Vagina (tissue), 2 donors: ENCODE measurements at regions not wholly inside any gene's neighbourhood (a gene's known extent, or its start where the extent isn't known, plus 50 kb on each side); places are given as distances from the start of the nearest gene placed in this dataset.

ENCODE experiments used
- DNase-seq, 2 donors: peaks; one replicate each; pipeline ENCODE4 v3.0.0-alpha.2; 2017; ENCODE audit errors: extremely low spot score in 2 of 2
- H3K27ac ChIP-seq: fragments of 200-600 bp; sonication (generic); one replicate; pipeline ENCODE4 v1.5.1; 2019
- H3K27me3 ChIP-seq: fragments of 200-600 bp; sonication (generic); one replicate; pipeline ENCODE4 v1.5.1; 2019
- H3K36me3 ChIP-seq, 2 donors: fragments of 200-600 bp; sonication (generic); one replicate each; pipeline ENCODE4 v1.5.1; 2017 to 2019
- H3K4me1 ChIP-seq: fragments of 200-600 bp; sonication (generic); one replicate; pipeline ENCODE4 v1.5.1; 2019
- H3K4me3 ChIP-seq, 2 donors: fragments of 200-600 bp; sonication (generic); 1 replicate in 1 of 2; 2 replicates in 1 of 2; pipeline ENCODE4 v1.5.1; 2016 to 2019
- H3K9me3 ChIP-seq: fragments of 200-600 bp; sonication (generic); one replicate; pipeline ENCODE4 v1.5.1; 2019
- CTCF ChIP-seq, 3 experiments: fragments of 450-650 bp in 2 of 3; fragments of 200-600 bp in 1 of 3; sonication (generic) in 1 of 3; IDR thresholded peaks; one replicate each; pipeline ENCODE4 v1.5.1; 2017 to 2019; ENCODE audit warnings: antibody characterized with exemption in 3 of 3, mild to moderate bottlenecking in 2 of 3, moderate library complexity in 2 of 3
- POLR2A ChIP-seq, 2 donors: fragments of 450-650 bp; IDR thresholded peaks; one replicate each; pipeline ENCODE4 v1.6.1; 2017; ENCODE audit warnings: antibody characterized with exemption in 2 of 2, mild to moderate bottlenecking in 2 of 2, moderate library complexity in 2 of 2
- POLR2AphosphoS5 ChIP-seq, 2 donors: sonication (generic); formaldehyde crosslinking; IDR thresholded peaks; one replicate each; pipeline ENCODE4 v1.9.0; 2017; ENCODE audit warnings: antibody characterized with exemption in 2 of 2, mild to moderate bottlenecking in 2 of 2, low read depth in 1 of 2; ENCODE audit not compliant: insufficient read depth in 1 of 2
- intact Hi-C: fragments of 100-400 bp; cut with DNase I; formaldehyde crosslinking; loops from one replicate; pipeline ENCODE4 v1.15.1; 2023

- no peaks in the 10 kb centered on the region for H3K36me3 ChIP-seq
- TF ChIP-seq POLR2AphosphoS5 (IDR thresholded peaks at IDR 0.05; ENCODE audit: insufficient read depth in 1 of 2, low read depth in 1 of 2): no peak
- TF ChIP-seq CTCF (IDR thresholded peaks at IDR 0.05): no peak
- TF ChIP-seq POLR2A (IDR thresholded peaks at IDR 0.05): no peak
Observed at GRCh38 chr17:30590081-30590733, 113.0 kb downstream of the GOSR1 start.

GRCh38 chr17:30589431-30589830 lies 112.2 kb downstream of the GOSR1 start:
- Histone ChIP-seq H3K4me1 (no peaks in the 10 kb centered on the region), H3K4me3 (no peak overlapping the region), H3K9me3 (no peaks in the 10 kb centered on the region), H3K27me3 (no peaks in the 10 kb centered on the region), H3K36me3 (no peaks in the 10 kb centered on the region), H3K27ac (no peak overlapping the region)
- TF ChIP-seq CTCF (IDR thresholded peaks at IDR 0.05) (no peak), POLR2AphosphoS5 (IDR thresholded peaks at IDR 0.05; ENCODE audit: insufficient read depth in 1 of 2, low read depth in 1 of 2) (no peak), POLR2A (IDR thresholded peaks at IDR 0.05) (no peak)
- DNase-seq: no peak
- intact Hi-C loops: no loop called here

More at GRCh38 chr17:30590081-30590733, 113.0 kb downstream of the GOSR1 start:
- H3K4me1 ChIP-seq: no peaks in the 10 kb centered on the region
- no peak overlapping the region for H3K4me3 ChIP-seq
- no peaks in the 10 kb centered on the region for H3K27me3 ChIP-seq
- H3K27ac ChIP-seq: no peak overlapping the region
- intact Hi-C loops: no loop called here
- no peak for DNase-seq
- H3K9me3 ChIP-seq: no peaks in the 10 kb centered on the region

GRCh38 chr17:30588798-30589247 lies 111.6 kb downstream of the GOSR1 start:
- Histone ChIP-seq H3K4me1 (no peaks in the 10 kb centered on the region), H3K27me3 (no peaks in the 10 kb centered on the region), H3K36me3 (no peaks in the 10 kb centered on the region), H3K9me3 (no peaks in the 10 kb centered on the region), H3K4me3 (no peak overlapping the region), H3K27ac (no peak overlapping the region)
- DNase-seq: no peak
- TF ChIP-seq CTCF (IDR thresholded peaks at IDR 0.05) (no peak), POLR2AphosphoS5 (IDR thresholded peaks at IDR 0.05; ENCODE audit: insufficient read depth in 1 of 2, low read depth in 1 of 2) (no peak), POLR2A (IDR thresholded peaks at IDR 0.05) (no peak)
- intact Hi-C loops: no loop called here

- no peaks in the 10 kb centered on the region for H3K36me3 ChIP-seq
- no peak for DNase-seq
- no peak overlapping the region for H3K27ac ChIP-seq
- H3K27me3 ChIP-seq: no peaks in the 10 kb centered on the region
- no peak for TF ChIP-seq POLR2AphosphoS5 (IDR thresholded peaks at IDR 0.05; ENCODE audit: insufficient read depth in 1 of 2, low read depth in 1 of 2)
- TF ChIP-seq POLR2A (IDR thresholded peaks at IDR 0.05): no peak
- TF ChIP-seq CTCF (IDR thresholded peaks at IDR 0.05): no peak
- H3K9me3 ChIP-seq: no peaks in the 10 kb centered on the region
- intact Hi-C loops: no loop called here
- no peak overlapping the region for H3K4me3 ChIP-seq
- H3K4me1 ChIP-seq: no peaks in the 10 kb centered on the region
Observed at GRCh38 chr17:30586818-30587595, 109.8 kb downstream of the GOSR1 start.

GRCh38 chr17:30584810-30585209 lies 107.6 kb downstream of the GOSR1 start:
- TF ChIP-seq POLR2AphosphoS5 (IDR thresholded peaks at IDR 0.05; ENCODE audit: insufficient read depth in 1 of 2, low read depth in 1 of 2) (no peak), CTCF (IDR thresholded peaks at IDR 0.05) (no peak), POLR2A (IDR thresholded peaks at IDR 0.05) (no peak)
- no peaks in the 10 kb centered on the region for H3K36me3 ChIP-seq
- no peaks in the 10 kb centered on the region for H3K4me1 ChIP-seq
- intact Hi-C loops: no loop called here
- H3K27ac ChIP-seq: no peak overlapping the region
- H3K4me3 ChIP-seq: no peak overlapping the region
- H3K27me3 ChIP-seq: no peaks in the 10 kb centered on the region
- no peaks in the 10 kb centered on the region for H3K9me3 ChIP-seq
- DNase-seq: no peak
